ENCODE measurements at regions not wholly inside any gene's neighbourhood (a gene's known extent, or its start where the extent isn't known, plus 50 kb on each side); places are given as distances from the start of the nearest gene placed in this dataset.

DNA sequence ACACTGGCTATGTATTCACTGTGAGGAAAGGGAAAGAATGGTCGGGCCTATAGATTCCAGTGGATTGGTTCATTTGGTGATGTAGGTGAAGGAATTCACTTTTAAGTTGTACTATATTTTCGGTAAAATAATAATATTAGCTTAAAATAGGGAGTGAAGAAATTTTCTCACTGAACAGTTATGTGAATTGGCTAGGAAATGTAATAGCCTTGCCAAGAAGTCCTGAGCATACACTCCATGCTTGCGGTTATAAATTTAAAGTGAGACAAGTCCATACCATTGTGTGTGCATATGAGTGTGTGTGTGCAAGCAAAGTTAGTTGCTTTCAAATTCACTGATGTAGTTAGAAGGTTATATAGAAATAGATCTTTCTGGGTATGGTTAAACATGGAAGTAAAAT lies 1651.0 kb downstream of the NCAM2 start (continued):
- TF ChIP-seq RXRA (IDR thresholded peaks at IDR 0.05; ENCODE audit: insufficient read depth, low read depth, low read length) (no peak), EGR1 (IDR thresholded peaks at IDR 0.05; ENCODE audit: borderline replicate concordance, low read depth, low read length) (no peak)

Measured in H1 (cell line).